Upper lobe of left lung (tissue), 6 donors: ENCODE measurements at regions not wholly inside any gene's neighbourhood (a gene's known extent, or its start where the extent isn't known, plus 50 kb on each side); places are given as distances from the start of the nearest gene placed in this dataset.

ENCODE experiments used
- ATAC-seq, 2 donors: fragments of 200-7000 bp; cut with Tn5 transposase; one replicate each; pipeline ENCODE4 v1.9.1; 2022; ENCODE audit warnings: mild to moderate bottlenecking in 2 of 2, moderate library complexity in 2 of 2; ENCODE audit not compliant: low FRiP score in 2 of 2
- DNase-seq, 2 donors: peaks; one replicate each; pipeline ENCODE4 v3.0.0-alpha.2; 2019 to 2020
- H3K27ac ChIP-seq, 4 donors: fragments of 200-600 bp; sonication (generic); one replicate each; pipeline ENCODE4 v1.5.1; 2016 to 2019
- H3K27me3 ChIP-seq, 4 donors: fragments of 200-600 bp; sonication (generic); one replicate each; pipeline ENCODE4 v1.5.1; 2017 to 2019
- H3K36me3 ChIP-seq, 4 donors: fragments of 200-600 bp; sonication (generic); one replicate each; pipeline ENCODE4 v1.5.1; 2016 to 2019
- H3K4me1 ChIP-seq, 4 donors: fragments of 200-600 bp; sonication (generic); one replicate each; pipeline ENCODE4 v1.5.1; 2018 to 2019
- H3K4me3 ChIP-seq, 4 donors: fragments of 200-600 bp; sonication (generic); one replicate each; pipeline ENCODE4 v1.5.1; 2017 to 2019; ENCODE audit warnings: mild to moderate bottlenecking in 2 of 4, moderate library complexity in 1 of 4
- H3K9me3 ChIP-seq, 4 donors: fragments of 200-600 bp; sonication (generic); one replicate each; pipeline ENCODE4 v1.5.1; 2018 to 2019
- CTCF ChIP-seq, 6 experiments: fragments of 450-650 bp in 4 of 6; fragments of 200-600 bp in 2 of 6; sonication (generic) in 2 of 6; IDR thresholded peaks; one replicate each; pipeline ENCODE4 v1.5.1; 2016 to 2019; ENCODE audit warnings: antibody characterized with exemption in 6 of 6
- EP300 ChIP-seq, 4 donors: sonication (generic); formaldehyde crosslinking; IDR thresholded peaks; one replicate each; pipeline ENCODE4 v1.5.1; 2017; ENCODE audit warnings: antibody characterized with exemption in 4 of 4, control low read depth in 2 of 4
- POLR2A ChIP-seq, 4 donors: fragments of 450-650 bp; IDR thresholded peaks; one replicate each; pipeline ENCODE4 v1.5.1; 2016 to 2017; ENCODE audit warnings: antibody characterized with exemption in 4 of 4, mild to moderate bottlenecking in 2 of 4
- POLR2AphosphoS5 ChIP-seq, 2 donors: sonication (generic); formaldehyde crosslinking; IDR thresholded peaks; one replicate each; pipeline ENCODE4 v1.5.1; 2017; ENCODE audit warnings: antibody characterized with exemption in 2 of 2
- WGBS, 2 donors: methylation state at CpG; one replicate each; pipeline ENCODE4 v1.1.5; 2017 to 2018; 5-methylcytosine and 5-hydroxymethylcytosine counted together
- donor health status: DM: no; HTN: no; CAD: no; lungs with moderate emphysema.
- donor health status: DM: no; HTN: yes; CAD: no; lungs with severe emphysema.

GRCh38 chr2:42967959-42968674, 175.7 kb upstream of the HAAO start:
- Histone ChIP-seq H3K36me3 (no peaks in the 10 kb centered on the region), H3K4me1 (peaks cover 2 to 14% (median 12%) of the 10 kb centered on the region in 4 donors), H3K9me3 (no peaks in the 10 kb centered on the region), H3K27me3 (no peaks in the 10 kb centered on the region), H3K27ac (peak overlapping the region in 2 of 4 donors; percentile 15 to 23), H3K4me3 (no peak overlapping the region)
- WGBS, 2 donors = 73 to 80% methylated on average over 15 of the region's 15 CpGs
- DNase-seq (peak in 1 of 2 donors; percentile 59), ATAC-seq (peak; percentile 41 to 81)
- TF ChIP-seq EP300 (IDR thresholded peaks at IDR 0.05) (no peak), POLR2A (IDR thresholded peaks at IDR 0.05) (no peak), POLR2AphosphoS5 (IDR thresholded peaks at IDR 0.05) (no peak)

GRCh38 chr2:42965910-42966309, 173.5 kb upstream of the HAAO start:
- Histone ChIP-seq H3K36me3 (no peaks in the 10 kb centered on the region), H3K27me3 (no peaks in the 10 kb centered on the region), H3K4me3 (no peak overlapping the region), H3K27ac (no peak overlapping the region), H3K4me1 (peaks cover 9 to 30% (median 25%) of the 10 kb centered on the region in 4 donors), H3K9me3 (no peaks in the 10 kb centered on the region)
- TF ChIP-seq EP300 (IDR thresholded peaks at IDR 0.05) (no peak), POLR2AphosphoS5 (IDR thresholded peaks at IDR 0.05) (no peak), CTCF (IDR thresholded peaks at IDR 0.05) (no peak), POLR2A (IDR thresholded peaks at IDR 0.05) (no peak)
- ATAC-seq (no peak), DNase-seq (no peak)
- WGBS, 2 donors = 88 to 93% methylated on average over 5 of the region's 5 CpGs

GRCh38 chr2:42965196-42965595, 172.8 kb upstream of the HAAO start:
- TF ChIP-seq POLR2AphosphoS5 (IDR thresholded peaks at IDR 0.05) (no peak), CTCF (IDR thresholded peaks at IDR 0.05) (no peak), POLR2A (IDR thresholded peaks at IDR 0.05) (no peak), EP300 (IDR thresholded peaks at IDR 0.05) (no peak)
- H3K4me3 ChIP-seq = no peak overlapping the region
- peaks cover 15 to 36% (median 28%) of the 10 kb centered on the region in 4 donors for H3K4me1 ChIP-seq
- DNase-seq (no peak), ATAC-seq (no peak)
- H3K9me3 ChIP-seq = no peaks in the 10 kb centered on the region
- no peaks in the 10 kb centered on the region for H3K36me3 ChIP-seq
- H3K27ac ChIP-seq = peak overlapping the region in 1 of 4 donors; percentile 44
- 90 to 91% methylated on average over 4 of the region's 4 CpGs for WGBS, 2 donors
- no peaks in the 10 kb centered on the region for H3K27me3 ChIP-seq

GRCh38 chr2:42964439-42965083, 172.2 kb upstream of the HAAO start:
- Histone ChIP-seq H3K9me3 (no peaks in the 10 kb centered on the region), H3K27me3 (no peaks in the 10 kb centered on the region), H3K4me1 (peaks cover 21 to 42% (median 32%) of the 10 kb centered on the region in 4 donors), H3K36me3 (no peaks in the 10 kb centered on the region), H3K4me3 (no peak overlapping the region), H3K27ac (peak overlapping the region in 1 of 4 donors; percentile 44)
- TF ChIP-seq POLR2AphosphoS5 (IDR thresholded peaks at IDR 0.05) (no peak), POLR2A (IDR thresholded peaks at IDR 0.05) (no peak), EP300 (IDR thresholded peaks at IDR 0.05) (no peak), CTCF (IDR thresholded peaks at IDR 0.05) (no peak)
- WGBS, 2 donors = 39 to 40% methylated on average over 4 to 6 of the region's 6 CpGs
- DNase-seq (peak in 1 of 2 donors; percentile 34), ATAC-seq (peak in 1 of 2 donors; percentile 61)

- Histone ChIP-seq H3K36me3 (no peaks in the 10 kb centered on the region), H3K9me3 (no peaks in the 10 kb centered on the region), H3K4me3 (no peak overlapping the region), H3K27ac (no peak overlapping the region), H3K4me1 (peaks cover 26 to 52% (median 41%) of the 10 kb centered on the region in 4 donors), H3K27me3 (no peaks in the 10 kb centered on the region)
- no peak for DNase-seq
- WGBS, 2 donors = 82 to 98% methylated on average over 9 of the region's 9 CpGs
- ATAC-seq = no peak
- TF ChIP-seq CTCF (IDR thresholded peaks at IDR 0.05) = no peak
- TF ChIP-seq POLR2A (IDR thresholded peaks at IDR 0.05) = no peak
- TF ChIP-seq POLR2AphosphoS5 (IDR thresholded peaks at IDR 0.05) = no peak
- no peak for TF ChIP-seq EP300 (IDR thresholded peaks at IDR 0.05)
Observed at GRCh38 chr2:42963452-42964068, 171.2 kb upstream of the HAAO start.
